CD4-positive, alpha-beta T cell treated with Interleukin-17A for 4 hours (primary cell): ENCODE measurements at regions not wholly inside any gene's neighbourhood (a gene's known extent, or its start where the extent isn't known, plus 50 kb on each side); places are given as distances from the start of the nearest gene placed in this dataset.

Experiments
- DNase-seq: peaks from one replicate; pipeline ENCODE4 v3.0.0-alpha.2; 2020; ENCODE audit warnings: mixed read lengths

DNA sequence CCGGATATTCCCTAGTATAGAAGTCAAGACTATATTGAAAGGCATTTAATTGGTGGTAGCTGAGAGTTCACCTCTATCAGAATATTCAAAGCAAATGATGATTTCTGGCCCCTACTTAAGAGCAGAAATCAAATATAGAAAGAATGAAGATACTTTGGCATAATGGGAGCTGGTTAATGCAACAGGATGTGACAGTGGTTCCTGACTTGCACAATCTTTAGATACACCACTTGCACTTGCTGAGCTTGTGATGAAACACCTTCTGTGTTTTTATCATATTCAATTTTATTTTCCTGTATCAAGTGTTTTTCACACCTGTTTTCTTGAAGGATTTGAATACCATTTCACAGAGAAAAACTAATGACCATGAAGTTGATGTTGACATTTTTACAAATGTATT lies 124.1 kb upstream of the CDH19 start:
- DNase-seq, result no peak

DNA sequence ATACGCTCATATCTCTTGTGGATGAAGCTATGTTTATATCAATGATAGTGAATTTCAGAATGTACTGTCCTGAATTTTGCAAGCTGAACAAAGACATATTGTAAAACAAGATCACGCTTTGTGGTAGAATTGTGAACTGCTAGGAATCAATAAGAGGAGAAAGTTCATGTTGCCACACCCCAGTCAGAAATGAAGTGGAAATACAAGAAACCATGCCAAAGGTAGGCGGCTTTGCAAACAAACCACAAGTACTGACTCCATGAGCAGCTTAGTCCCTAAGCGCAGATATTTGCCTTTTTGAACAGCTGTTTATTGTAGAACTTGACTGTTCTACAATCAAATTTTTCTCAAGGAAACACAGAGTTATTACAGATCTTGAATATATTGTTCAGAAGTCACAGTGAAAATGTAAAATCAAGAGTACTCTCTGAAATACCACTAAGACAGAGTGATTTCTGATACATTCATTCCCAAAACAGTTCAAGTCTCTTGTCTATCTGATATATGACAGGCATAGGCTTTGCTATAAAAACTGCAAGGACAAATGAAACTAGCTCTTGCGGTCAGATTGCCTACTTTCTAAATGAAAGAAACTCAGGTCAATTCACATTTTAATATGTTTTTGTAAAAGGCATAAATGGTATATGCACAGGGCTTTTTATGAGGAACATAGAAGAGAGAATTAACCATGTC lies 120.9 kb upstream of the CDH19 start:
- no peak for DNase-seq

DNA sequence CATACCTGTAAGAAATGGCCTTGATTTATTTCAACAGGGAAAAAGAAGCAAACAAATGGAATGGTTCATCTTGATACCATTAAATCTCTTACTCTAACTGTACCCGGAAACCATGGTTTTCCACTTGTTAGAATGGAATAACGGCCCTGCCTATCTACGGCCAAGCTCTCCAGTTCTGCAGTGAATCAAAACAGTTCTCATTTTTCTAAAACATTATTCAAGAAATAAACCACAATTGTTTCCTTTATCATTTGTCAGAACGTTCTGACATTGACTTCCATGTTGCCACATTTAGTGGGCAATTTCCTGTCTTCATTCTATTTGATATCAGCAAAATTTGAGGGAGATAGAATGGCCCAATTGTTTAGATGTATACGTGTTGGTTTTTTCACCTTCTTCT lies 118.8 kb upstream of the CDH19 start:
- DNase-seq, result no peak

DNA sequence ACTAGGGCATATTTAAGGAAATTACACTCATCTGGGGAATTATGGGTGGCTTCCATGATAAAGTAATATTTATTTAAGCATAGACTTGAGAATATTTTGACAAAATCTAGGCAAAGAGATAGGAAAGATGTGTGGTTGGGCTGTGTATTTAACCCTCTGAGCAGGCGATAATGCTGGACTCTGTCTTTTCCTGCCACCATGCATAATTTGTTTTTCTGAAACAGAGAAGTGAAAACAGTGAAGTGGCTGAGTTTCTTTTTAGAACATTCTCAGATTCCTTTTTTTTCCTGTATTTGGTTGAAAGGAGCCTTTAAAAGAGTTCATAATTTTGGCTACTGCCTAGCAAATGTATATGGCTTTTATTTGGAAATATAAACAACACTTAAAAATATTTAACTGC lies 104.8 kb upstream of the CDH19 start:
- no peak for DNase-seq

DNA sequence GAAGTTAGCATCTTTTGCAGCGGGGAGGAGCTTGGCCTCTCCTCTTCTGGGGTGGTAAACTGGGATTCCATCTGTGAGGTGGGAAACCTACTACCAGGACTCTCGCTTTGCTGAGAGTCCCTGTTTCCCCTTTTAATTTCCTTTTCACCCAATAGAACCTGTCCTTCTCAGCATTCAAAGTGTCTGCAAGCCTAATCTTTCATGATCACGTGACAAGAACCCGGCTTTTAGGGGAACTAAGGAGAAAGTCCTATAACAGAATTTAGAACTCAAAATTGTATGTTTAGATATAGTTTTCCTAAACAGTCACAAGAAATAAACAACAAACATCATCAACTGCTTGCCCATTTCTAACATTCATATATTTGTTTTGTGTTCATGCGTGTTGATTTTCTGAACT lies 103.6 kb upstream of the CDH19 start:
- no peak for DNase-seq

DNA sequence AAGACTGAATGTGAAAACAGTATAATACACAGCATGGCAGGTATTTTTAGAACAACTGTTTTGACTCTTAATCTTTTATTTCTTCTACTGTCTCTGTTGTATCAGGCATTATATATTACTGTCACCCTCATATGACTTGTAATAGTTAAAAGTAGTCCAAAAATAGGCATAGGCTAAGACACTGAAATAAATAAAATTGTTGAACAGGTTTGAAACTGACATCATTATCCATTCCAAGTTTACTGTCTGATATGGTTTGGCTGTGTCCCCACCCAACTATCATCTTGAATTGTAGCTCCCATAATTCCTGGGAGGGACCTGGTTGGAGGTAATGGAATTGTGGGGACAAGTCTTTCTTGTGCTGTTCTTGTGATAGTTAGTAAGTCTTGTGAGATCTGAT lies 91.4 kb upstream of the CDH19 start:
- DNase-seq, result no peak

DNA sequence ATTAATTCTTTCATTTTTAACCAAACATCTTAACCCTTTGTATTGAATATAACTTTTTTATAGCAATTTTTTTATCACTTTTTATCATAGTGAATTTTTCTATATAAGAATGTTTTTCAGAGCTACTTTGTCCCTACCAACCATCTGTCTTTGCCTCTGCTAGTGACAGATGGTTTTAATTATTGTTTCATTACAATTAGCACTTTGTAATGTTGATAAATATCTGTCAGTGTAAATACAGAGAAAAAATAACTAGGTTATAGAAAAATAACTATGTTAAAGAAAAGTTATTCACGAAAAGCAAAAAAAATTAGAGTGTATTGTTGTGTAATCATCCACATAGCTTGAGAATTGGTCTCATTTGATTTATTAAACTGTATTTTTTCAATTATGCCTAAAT lies 91.0 kb upstream of the CDH19 start:
- DNase-seq, result no peak

DNA sequence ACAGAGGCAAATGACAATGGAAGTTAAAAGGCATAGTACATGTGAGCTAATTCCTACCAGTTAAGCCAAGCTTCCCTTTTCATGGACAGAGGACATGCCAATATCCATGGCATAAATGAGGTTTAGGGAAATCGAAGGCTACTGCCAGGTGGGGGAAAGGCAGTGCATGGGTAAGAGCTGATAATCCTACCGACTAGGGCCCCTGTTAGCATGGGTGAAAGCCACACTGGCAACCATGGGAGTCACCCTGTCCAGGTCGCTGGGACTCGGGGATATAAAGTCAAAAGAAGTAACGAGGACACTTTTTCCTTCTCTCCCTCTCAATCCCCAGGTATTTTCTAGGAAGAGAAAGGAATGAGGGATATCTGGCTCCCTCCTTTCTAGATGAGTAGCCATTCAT lies 83.7 kb upstream of the CDH19 start:
- DNase-seq, result no peak

DNA sequence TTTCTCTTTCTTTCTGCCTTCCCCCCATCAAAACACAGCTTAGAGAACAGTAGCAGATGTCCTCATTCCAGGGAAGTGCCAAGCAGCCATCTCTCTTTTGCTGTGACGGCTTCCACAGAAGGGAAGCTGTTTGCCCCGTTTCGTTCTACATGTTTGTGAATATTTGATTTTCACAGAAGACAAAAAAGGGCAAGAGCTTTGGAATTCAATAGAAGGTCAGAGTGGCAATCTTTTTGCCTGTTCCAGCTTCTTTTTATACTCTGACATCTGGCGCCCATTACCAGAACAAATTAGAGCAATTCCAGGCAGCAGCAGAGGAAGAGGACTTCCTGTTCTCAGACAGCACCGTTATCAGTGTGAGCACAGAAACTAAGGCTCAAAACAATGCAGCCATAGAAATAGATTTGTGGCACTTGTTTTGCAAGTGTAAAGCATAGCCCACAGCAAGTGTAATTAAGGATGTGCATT lies 79.0 kb upstream of the CDH19 start:
- DNase-seq, result no peak

DNA sequence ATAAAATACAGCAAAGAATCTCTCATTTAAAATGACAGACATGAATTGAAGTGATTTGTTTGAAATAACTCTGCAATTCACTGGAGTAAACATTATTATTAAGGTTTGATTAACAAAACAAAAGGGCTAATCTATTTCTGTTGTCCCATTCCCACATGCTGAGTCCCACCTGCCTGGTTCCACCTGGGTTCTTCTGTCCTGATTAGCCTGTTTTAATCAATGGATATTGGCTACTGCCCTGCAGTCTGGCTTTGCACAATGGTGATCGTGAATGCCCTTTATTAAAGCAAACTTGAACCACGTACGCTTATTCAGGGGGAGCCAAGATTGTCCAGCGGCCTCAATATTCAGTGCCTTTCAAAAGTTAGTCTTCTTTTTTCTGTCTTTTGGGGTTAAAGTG lies 72.8 kb upstream of the CDH19 start:
- no peak for DNase-seq

DNA sequence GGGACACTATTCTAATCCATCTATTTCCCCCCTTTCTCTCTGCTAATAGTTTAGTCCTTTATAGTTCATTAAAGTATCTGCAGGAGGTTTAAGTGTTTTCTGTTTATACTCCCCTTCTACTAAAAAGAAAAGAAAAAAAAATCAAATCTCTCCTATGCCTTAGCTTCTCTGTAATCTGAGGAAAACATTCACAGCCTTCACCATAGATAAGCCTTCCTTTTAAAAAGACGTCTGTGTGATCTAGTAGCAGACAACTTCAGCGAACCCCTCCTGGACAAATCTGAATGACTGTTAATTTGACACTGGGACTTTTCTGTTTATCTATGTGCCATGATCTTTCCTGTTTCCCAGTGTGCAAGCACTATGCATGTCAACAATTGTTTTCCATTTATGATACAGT lies 70.4 kb upstream of the CDH19 start:
- DNase-seq, result no peak

DNA sequence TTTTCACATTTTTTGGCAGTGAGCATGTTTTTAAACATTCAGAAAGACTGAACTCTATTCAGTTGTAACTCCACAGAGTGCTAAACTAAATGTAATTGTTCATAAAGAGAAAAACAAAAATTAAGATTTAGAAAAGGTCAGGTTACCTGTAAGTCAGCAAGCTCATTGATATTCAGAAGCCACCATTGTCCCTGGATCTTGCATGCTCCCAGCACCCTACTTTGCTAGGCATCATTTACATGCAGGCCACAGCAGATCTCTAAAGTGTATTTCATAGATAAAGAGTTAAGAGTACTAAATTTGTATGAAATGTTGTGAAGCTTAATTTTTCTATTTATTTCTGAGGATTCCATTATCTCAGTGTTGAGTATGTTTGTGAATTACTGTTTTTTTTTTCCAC lies 64.8 kb upstream of the CDH19 start:
- no peak for DNase-seq

DNA sequence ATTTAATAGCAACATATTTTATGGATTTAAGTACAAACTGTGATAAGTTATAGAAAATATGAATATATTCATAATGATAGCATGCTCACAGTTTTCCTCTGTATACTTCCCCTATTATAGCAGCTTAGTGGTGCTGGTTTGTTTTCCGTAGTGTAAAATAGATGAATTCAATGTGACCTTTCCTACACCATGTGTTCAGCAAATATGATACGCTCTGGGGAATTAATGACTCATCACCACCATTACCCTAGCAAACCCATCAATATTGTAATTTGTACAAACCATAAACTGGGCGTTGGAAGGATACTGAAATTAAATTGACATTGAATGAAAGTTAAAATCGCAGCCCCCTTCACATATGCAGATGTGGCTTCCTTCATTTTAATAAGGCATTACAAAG lies 58.7 kb upstream of the CDH19 start:
- no peak for DNase-seq

DNA sequence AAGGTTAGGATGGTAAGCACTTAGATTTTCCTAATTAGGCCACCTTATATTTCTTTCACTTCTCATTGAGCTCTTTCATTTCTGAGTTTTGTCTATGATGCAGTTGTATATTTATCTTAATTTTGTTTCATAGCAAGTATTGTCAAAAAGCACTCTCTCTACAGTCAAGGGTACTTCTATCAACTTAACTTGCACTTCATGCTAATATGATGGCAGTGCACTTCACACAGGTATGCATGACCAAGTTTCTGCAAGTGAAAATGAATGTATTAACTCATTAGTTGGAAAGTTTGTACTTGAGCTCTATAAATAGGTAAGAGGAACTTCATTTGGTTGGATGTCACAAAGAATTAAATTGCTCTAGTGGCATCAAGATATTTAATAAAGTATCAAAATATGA lies 51.5 kb upstream of the CDH19 start:
- no peak for DNase-seq
